HG03521 (cell line): ENCODE measurements at regions not wholly inside any gene's neighbourhood (a gene's known extent, or its start where the extent isn't known, plus 50 kb on each side); places are given as distances from the start of the nearest gene placed in this dataset.

ENCODE experiments used
- ATAC-seq: cut with Tn5 transposase; IDR thresholded peaks from one replicate; pipeline ENCODE4 v1.9.1; 2021; ENCODE audit warnings: mild to moderate bottlenecking, moderate library complexity; ENCODE audit not compliant: unreplicated experiment

DNA sequence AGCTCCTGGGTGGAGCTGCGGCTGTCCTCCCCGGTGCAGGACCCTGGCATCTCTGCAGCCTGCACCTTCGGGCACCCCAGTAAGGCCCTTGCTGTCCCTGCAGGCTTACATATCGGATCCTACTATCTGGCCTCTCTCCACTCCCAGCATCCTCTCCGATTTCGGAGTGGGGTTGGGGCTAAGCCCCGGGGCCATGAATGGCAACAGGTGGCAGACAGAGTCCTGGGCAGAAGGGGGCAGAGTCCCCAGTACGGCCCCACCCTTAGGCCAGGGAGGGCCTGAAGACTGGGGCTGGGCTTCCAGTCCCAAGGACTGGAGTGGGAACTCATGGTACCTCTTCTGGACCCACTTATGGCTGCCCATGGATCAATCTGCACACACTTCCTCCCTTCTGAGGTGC, 180.4 kb upstream of the MC4R start:
- no peak for ATAC-seq

DNA sequence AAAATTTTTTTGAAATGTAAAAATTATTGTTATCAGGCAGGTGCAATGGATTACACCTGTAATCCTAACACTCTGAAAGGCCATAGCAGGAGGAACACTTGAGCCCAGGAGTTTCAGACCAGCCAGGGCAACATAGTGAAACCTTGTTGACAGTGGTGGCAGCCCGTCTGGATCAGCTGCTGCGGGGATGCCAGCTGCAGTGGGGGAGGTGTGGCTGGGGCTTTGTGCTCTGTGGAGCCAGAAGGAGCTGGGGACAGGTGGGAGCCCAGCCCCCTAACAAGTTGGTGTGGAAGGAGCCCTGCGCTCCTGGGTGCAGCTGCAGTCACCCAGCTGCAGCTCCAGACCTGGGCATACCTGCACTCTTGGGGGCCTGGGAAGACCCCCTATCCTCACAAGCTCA, 182.4 kb upstream of the MC4R start:
- ATAC-seq = no peak

- no peak for ATAC-seq
Observed at GRCh38 chr18:60555625-60556024, 183.1 kb upstream of the MC4R start.

DNA sequence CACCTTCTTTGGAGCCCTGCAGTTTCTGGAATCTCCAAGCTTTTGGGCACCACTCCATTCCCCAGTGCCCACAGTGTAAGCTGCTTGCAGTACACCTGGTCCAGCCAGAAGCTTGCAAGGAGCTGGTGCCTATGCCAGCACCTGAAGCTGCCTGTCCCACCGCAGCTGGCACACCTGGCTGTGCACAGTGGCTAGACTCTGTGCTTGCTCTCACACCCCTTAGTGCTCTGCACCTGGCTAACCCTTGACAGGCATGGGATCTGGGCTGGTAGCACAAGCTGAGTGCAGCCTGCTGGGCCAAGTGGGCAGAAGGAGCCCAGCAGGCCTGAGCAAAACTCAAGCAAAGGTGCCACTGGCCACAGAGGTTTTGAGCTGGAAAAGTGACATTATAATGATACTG, 183.8 kb upstream of the MC4R start:
- ATAC-seq = no peak

DNA sequence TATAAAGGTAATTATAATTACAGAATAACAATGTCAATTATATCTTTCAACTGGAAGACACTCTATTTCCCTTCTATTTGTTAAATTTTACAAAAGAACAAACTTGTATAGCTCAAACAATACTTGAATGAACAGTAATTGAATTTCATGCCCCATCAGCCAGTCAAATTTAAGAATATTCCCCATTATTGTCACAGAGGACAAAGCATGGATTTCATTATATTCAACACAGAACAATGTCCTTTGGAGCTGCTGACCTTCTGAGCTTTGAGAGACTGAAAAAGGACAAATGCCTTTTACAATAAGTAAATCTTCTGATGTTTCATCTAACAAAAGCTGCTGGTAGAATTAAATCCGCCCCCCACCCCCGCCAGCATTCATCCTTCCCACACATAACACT, 187.5 kb upstream of the MC4R start:
- ATAC-seq = no peak

- no peak for ATAC-seq
Observed at GRCh38 chr18:60563082-60563481, 190.5 kb upstream of the MC4R start.

DNA sequence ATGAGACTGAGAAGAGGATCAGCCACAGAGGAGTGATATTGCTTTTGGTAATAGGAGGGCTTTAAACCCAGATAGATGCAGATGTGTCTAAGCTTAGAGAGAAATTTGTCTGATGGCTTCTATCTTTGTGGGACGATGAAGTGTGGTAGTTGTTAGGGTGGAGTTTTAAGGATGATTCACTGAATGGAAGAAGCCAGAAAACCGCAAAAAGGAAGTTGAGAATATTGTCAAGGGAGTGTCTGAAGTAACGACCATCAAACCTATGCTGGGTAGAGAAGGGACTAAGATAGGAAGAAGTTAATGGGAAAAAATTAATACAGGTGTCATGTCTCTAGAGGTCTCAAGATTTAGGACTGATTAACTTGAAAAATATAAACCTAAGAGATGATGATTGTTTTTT, 195.6 kb upstream of the MC4R start:
- ATAC-seq = no peak

DNA sequence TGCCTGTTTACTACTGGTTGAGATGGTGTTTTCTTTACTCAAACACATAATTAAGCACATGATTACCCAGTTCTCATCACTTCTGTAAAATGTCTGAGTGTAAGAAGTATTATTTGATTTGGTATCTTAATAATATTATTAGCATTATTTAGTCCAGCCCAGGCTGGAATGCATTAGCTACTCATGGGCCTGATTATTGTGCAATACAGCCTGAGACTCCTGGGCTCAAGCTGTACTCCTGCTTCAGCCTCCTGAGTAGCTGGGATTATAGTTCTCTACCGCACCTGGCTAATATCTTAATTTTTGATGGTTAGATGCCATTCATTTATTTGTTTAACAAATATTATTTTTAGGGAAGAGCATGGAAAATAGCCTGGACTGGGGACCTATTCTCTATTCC, 197.6 kb upstream of the MC4R start:
- ATAC-seq = no peak

DNA sequence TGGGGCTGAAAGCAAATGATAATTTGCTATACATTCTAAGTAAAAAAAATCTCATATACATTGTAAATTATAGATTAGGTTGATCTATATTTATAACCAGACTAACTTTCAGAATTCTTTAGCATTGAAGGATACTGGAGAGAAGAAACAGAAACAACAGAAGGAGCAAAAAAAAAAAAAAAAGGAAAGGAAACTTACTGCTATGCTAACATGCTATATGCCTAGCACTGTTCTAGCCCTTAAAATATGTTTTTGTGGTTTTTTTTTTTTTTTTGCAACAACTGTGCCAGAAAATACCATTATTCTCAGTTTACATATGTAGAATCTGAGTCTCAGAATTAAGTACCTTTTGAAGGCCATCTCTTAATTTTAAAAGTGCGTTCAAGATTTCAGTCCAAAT, 204.9 kb upstream of the MC4R start:
- no peak for ATAC-seq

DNA sequence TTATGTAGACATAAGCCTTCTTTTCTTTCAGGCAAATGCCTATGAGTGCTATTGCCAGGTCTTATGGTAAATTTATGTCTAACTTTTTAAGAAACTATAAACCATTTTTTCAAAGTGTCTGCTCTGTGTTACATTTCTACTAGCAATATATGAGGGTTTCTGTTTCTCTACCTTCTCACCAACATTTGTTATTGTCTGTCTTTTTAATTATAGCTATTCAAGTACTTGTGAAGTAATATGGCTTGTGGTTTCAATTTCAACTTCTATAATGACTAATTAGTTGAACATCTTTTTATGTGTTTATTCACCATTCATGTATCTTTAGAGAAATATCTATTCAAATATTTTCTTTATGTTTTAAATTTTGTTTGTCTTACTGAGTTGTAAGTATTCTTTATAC, 213.1 kb upstream of the MC4R start:
- ATAC-seq = no peak

DNA sequence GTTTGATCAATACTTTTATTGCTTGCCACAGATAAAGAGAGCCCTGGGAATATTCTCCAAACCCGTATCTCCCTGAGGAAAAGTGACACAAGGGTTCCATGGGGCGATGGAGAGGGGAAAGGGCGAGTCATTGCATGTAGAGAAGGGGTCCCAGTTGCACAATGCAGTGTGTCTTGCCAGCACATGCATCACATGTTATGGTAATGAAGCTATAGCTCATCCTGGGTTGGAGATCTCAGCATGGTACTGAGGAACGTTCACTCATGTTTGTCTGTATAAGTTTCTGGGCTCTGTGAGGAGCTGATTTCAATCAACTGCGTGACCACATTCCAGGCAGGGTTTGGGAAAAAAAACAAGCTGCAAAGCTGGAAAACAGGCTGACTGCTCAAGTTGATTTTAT, 220.7 kb upstream of the MC4R start:
- no peak for ATAC-seq

DNA sequence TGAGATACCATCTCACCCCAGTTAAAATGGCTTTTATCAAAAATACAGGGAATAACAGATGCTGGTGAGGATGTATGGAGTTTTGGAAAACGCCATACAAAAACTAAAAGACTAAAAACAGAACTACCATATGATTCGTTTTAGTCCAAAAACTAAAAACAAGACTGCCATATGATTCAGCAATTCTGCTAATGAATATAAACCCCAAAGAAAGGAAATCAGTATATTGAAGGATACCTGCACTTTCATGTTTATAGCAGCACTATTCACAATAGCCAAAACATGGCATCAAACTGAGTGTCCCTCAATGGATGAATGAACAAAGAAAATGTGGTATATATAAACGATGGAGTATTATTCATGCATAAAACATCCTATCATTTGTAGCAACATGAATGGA, 224.4 kb upstream of the MC4R start:
- ATAC-seq = no peak

DNA sequence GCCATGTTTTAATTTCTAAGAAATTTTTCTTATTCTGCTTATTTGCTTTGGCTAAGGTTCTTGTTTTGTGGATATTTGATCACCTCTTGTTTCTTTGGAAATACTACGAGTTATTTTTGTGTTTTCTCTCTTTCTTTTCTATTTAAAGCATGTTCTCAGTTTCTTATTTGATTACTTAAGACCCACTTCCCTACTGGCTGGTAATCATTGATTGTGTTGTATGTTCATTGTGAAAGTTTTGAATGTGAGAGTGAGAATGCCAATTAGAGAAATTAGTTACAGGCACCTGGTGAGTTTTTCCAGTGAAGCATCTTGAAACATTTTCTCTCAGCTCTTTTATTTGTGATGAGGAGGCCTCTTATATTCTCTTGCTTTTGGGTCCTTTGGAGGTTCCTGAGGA, 226.7 kb upstream of the MC4R start:
- peak; percentile 78 for ATAC-seq

DNA sequence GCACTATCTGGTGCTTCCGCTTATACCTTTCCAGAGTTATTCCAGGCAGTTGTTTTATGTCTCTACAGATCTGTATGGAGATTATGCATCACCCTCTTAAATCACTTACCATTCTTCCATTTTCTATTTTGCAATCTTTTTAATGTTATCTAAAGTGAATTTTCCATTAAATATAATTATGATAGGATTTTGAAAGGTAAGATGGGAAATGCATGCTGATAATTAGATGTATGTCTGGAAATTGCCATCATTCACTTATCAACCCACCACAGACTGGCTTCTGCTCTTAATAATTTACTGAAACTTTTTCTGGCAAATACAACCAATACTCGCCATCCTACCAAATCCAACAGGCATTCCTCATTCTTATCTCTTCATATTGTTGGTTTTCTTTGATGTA, 227.4 kb upstream of the MC4R start:
- ATAC-seq = no peak

- no peak for ATAC-seq
Observed at GRCh38 chr18:60601249-60601648, 228.7 kb upstream of the MC4R start.

GRCh38 chr18:60623331-60623730, 250.8 kb upstream of the MC4R start:
- ATAC-seq = no peak

DNA sequence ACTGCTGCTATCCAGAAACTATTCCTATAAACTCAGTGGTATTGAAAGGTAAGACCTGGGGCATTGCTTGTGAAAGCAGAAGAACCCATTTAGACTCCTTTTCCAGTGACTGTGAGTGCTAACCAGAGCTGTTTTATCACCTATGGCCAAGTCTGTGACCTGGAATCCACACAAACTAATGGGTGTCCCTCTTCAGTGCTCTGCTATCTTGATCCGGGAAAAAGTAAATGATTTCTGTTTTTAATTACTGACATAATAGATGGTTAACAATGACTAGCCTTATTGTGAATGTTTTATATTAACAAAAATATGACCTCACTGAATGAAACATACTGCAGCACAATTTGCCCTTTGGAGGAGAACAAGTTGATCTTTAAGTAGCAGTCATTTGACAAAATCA, 251.6 kb upstream of the MC4R start:
- no peak for ATAC-seq

GRCh38 chr18:60639836-60640235, 267.3 kb upstream of the MC4R start:
- no peak for ATAC-seq

- ATAC-seq = no peak
Observed at GRCh38 chr18:60643009-60643408, 270.4 kb upstream of the MC4R start.

DNA sequence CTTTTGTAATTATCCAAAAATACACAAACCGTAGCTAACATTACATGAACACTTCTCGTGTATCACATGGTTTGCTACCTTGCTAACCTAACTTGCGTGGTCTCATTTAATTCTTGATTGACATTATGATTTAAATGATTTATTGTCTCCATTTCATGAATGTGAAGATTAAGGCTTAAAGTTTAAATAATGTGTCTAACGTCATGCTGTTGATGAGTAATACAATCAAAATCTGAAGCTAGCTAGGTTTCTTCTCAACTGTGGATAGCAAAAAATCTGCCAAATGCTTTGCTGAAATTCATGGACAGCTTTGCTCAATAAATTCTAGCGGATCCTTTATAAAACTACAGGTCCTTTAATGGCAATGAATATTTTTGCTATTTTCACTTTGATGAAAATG, 274.1 kb upstream of the MC4R start:
- ATAC-seq = no peak

DNA sequence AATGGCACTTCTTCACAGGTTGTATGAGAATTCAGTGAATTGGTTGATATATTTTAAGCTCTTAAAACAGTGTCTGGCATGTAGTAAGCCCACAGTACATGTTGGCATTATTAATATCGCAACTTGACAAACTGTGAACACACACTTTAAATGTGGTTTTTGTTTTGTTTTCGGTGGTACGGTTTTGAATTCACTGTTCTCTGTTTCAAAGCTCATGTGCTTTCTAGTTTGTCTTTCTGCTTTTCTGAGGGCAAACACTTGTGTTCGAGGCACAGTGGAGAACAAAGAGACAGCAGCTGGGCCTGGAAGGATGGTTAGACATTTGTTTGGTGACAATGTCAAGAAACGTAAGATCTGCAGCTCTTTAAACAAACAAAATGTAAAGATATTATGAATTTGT, 276.5 kb upstream of the MC4R start:
- peak; percentile 84 for ATAC-seq

- ATAC-seq = no peak
Observed at GRCh38 chr18:60649842-60650536, 277.4 kb upstream of the MC4R start.

DNA sequence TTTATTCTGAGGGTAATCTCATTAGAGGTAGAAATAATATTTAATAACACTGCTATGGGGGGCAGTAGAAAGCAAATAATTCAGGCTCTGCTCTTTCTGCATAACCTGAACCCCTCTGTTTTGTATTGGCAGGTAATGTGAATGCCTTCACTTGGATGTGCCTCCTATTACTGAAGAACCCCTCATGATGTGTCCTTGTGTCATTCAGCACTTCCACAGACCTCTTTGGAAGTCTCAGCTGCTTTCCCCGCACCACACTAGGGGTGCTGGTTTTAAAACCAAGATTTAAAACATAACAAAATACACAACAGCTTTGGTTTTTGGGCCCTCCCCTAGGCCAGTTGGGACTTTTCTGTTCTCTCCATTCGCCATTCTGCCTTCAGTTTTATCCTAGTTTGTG, 281.7 kb upstream of the MC4R start:
- no peak for ATAC-seq

DNA sequence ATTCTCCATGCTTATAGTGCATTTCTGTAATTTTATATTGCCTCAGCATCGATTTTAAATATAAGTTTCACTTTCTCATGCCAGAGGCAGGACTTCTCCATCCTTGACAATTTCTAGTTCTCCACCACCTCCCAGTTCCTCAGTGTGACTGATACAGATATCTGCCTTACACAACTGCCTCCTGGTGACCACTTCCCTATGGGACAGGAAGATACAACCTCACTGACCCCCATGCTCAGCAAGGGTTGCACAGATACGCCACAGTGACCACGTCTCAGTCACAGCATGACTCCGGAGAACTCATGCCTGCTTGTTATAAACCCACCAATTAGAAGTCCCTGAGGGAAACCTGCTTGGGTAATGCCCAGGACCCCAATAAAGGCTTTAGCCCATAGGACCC, 284.0 kb upstream of the MC4R start:
- ATAC-seq = no peak
